Thymus (tissue), 11 donors: ENCODE measurements at regions not wholly inside any gene's neighbourhood (a gene's known extent, or its start where the extent isn't known, plus 50 kb on each side); places are given as distances from the start of the nearest gene placed in this dataset.

Experiments used
- DNase-seq, 9 donors: peaks; one replicate each; pipeline ENCODE4 v3.0.0-alpha.2; 2013; ENCODE audit warnings: low spot score in 9 of 9, low read depth in 6 of 9, missing footprints in 1 of 9
- H3K27ac ChIP-seq, 2 donors: one replicate each; pipeline ENCODE4 v1.5.1; 2013; ENCODE audit warnings: control low read depth in 1 of 2, low read depth in 1 of 2, low read length in 1 of 2, mild to moderate bottlenecking in 1 of 2, moderate library complexity in 1 of 2
- H3K27me3 ChIP-seq, 2 donors: one replicate each; pipeline ENCODE4 v1.5.1; 2013; ENCODE audit warnings: low read length in 1 of 2; ENCODE audit not compliant: control insufficient read depth in 2 of 2, insufficient read depth in 1 of 2
- H3K36me3 ChIP-seq, 2 donors: one replicate each; pipeline ENCODE4 v1.5.1; 2013; ENCODE audit warnings: low read length in 1 of 2, mild to moderate bottlenecking in 1 of 2, moderate library complexity in 1 of 2; ENCODE audit not compliant: control insufficient read depth in 2 of 2, insufficient read depth in 2 of 2
- H3K4me1 ChIP-seq, 2 donors: one replicate each; pipeline ENCODE4 v1.5.1; 2013; ENCODE audit warnings: low read length in 2 of 2; ENCODE audit not compliant: control insufficient read depth in 2 of 2, insufficient read depth in 2 of 2
- H3K4me3 ChIP-seq, 2 donors: one replicate each; pipeline ENCODE4 v1.5.1; 2013; ENCODE audit warnings: low read length in 2 of 2, control low read depth in 1 of 2, mild to moderate bottlenecking in 1 of 2
- H3K9me3 ChIP-seq, 2 donors: one replicate each; pipeline ENCODE4 v1.5.1; 2013; ENCODE audit warnings: low read length in 1 of 2, mild to moderate bottlenecking in 1 of 2; ENCODE audit not compliant: control insufficient read depth in 2 of 2, insufficient read depth in 1 of 2
- WGBS: extraction: QIAGEN DNeasy Blood & Tissue Kit; methylation state at CpG from one replicate; pipeline ENCODE4 v1.1.7; 2013; 5-methylcytosine and 5-hydroxymethylcytosine counted together
- donor health status: healthy.

GRCh38 chr22:48453751-48454485, 1373.8 kb downstream of the BRD1 start:
- WGBS: 94% methylated on average over 14 of the region's 14 CpGs
- DNase-seq: no peak
- H3K27me3 ChIP-seq: peaks cover 4 to 14% of the 10 kb centered on the region in 2 donors

GRCh38 chr22:48453171-48453570, 1374.5 kb downstream of the BRD1 start:
- H3K27me3 ChIP-seq: peaks cover 4 to 16% of the 10 kb centered on the region in 2 donors
- no peak for DNase-seq
- H3K9me3 ChIP-seq: no peaks in the 10 kb centered on the region
- H3K36me3 ChIP-seq: no peaks in the 10 kb centered on the region
- H3K4me3 ChIP-seq: no peak overlapping the region
- 96% methylated on average over 7 of the region's 7 CpGs for WGBS
- H3K4me1 ChIP-seq: peaks cover 0 to 4% of the 10 kb centered on the region in 2 donors
- H3K27ac ChIP-seq: no peak overlapping the region

More at GRCh38 chr22:48453751-48454485, 1373.8 kb downstream of the BRD1 start:
- Histone ChIP-seq H3K4me1 (peaks cover 0 to 4% of the 10 kb centered on the region in 2 donors), H3K27ac (no peak overlapping the region), H3K9me3 (no peaks in the 10 kb centered on the region), H3K4me3 (no peak overlapping the region), H3K36me3 (no peaks in the 10 kb centered on the region)

DNA sequence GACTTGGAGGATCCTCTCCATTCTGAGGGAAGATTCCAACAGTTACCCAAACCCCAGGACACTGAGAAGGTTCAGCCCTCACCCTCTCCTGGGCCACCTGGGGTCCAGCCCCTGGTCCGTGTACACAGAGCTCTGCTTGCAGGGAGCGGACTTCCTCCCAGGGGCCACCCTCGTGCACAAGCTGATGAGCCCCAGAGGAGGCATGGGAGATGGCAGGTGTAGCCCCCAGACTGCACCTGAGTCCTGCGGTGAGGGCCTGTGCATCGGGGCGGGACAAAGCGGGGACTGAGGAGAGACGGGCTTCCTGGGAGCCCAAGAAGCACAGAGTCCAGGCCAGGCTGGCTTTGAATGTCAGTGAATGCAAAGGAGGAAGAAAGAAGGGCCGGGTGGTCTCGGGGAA, 1374.9 kb downstream of the BRD1 start:
- 91% methylated on average over 10 of the region's 10 CpGs for WGBS
- H3K4me1 ChIP-seq: peaks cover 0 to 4% of the 10 kb centered on the region in 2 donors
- no peak for DNase-seq
- peaks cover 4 to 16% of the 10 kb centered on the region in 2 donors for H3K27me3 ChIP-seq
- H3K36me3 ChIP-seq: no peaks in the 10 kb centered on the region
- no peak overlapping the region for H3K27ac ChIP-seq
- H3K4me3 ChIP-seq: no peak overlapping the region
- H3K9me3 ChIP-seq: no peaks in the 10 kb centered on the region

DNA sequence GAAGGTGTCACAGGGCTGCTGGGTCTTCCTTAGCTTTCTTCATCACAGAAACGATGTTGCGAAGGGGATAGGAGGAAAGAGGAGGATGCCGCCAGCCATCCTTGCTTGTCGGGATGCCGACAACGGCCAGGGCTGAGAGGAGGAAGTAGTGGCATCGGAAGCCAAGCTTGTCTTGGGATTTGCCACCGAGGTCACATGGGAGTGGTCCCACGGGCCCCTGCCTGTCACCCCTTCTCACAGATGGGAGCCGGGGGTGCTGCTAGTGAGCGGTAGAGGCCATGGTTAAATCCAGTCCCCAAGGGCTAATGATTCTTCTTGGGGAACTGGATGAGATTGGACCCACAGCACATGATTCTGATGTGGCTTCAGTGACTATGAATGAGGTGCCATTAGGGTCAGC, 1375.8 kb downstream of the BRD1 start:
- H3K27me3 ChIP-seq: peaks cover 4 to 16% of the 10 kb centered on the region in 2 donors
- H3K4me3 ChIP-seq: no peak overlapping the region
- H3K27ac ChIP-seq: no peak overlapping the region
- no peaks in the 10 kb centered on the region for H3K9me3 ChIP-seq
- no peak for DNase-seq
- H3K4me1 ChIP-seq: peaks cover 0 to 4% of the 10 kb centered on the region in 2 donors
- H3K36me3 ChIP-seq: no peaks in the 10 kb centered on the region
- 91% methylated on average over 11 of the region's 11 CpGs for WGBS

- DNase-seq: no peak
- Histone ChIP-seq H3K27ac (no peak overlapping the region), H3K9me3 (no peaks in the 10 kb centered on the region), H3K27me3 (peaks cover 4 to 19% of the 10 kb centered on the region in 2 donors), H3K4me3 (no peak overlapping the region), H3K4me1 (peaks cover 0 to 4% of the 10 kb centered on the region in 2 donors), H3K36me3 (no peaks in the 10 kb centered on the region)
- WGBS: 59% methylated on average over 13 of the region's 13 CpGs
Observed at GRCh38 chr22:48450188-48450825, 1377.4 kb downstream of the BRD1 start.

DNA sequence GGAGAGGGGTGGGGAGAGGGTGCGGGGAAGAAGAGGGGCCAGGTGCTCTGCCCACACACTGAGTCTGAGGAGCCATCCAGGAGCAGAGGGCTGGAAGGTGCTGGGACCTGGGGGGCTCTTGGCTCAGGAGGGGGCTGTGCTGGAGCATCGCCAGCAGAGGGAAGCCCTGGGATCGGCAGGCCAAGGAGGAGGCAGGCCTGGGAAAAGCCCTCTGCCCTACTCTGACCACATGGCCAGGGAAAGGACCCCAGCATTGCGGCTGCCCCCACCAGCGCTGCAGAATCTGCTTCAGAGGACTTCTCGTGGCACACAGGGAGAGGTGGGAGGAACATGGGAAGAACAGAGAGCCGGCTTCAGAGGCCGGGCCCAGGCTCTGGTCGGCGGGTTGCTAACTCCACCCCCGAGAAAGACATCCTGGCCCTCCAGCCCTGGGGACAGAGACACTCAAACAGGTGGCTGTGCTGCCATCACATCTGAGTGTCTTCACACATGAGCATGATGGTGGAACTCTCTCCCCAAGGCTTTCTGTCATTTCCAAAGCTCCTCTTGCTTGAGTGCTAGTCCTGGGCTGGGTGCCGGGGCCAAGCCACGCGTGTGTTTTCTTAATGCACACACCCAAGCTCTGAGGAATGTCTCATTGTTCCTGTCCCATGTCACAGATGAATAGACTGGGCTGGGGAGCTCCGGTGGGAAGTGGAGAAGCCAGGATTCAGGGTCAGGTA, 1378.0 kb downstream of the BRD1 start:
- no peak for DNase-seq
- WGBS: 83% methylated on average over 15 of the region's 15 CpGs
- H3K27me3 ChIP-seq: peaks cover 4 to 21% of the 10 kb centered on the region in 2 donors

GRCh38 chr22:48448821-48449220, 1378.9 kb downstream of the BRD1 start:
- Histone ChIP-seq H3K4me1 (no peaks in the 10 kb centered on the region), H3K9me3 (no peaks in the 10 kb centered on the region), H3K27me3 (peaks cover 4 to 28% of the 10 kb centered on the region in 2 donors), H3K36me3 (no peaks in the 10 kb centered on the region), H3K4me3 (no peak overlapping the region), H3K27ac (no peak overlapping the region)
- DNase-seq: no peak
- 95% methylated on average over 7 of the region's 7 CpGs for WGBS

More for the DNA sequence above, 1378.0 kb downstream of the BRD1 start:
- Histone ChIP-seq H3K27ac (no peak overlapping the region), H3K36me3 (no peaks in the 10 kb centered on the region), H3K4me1 (peaks cover 0 to 3% of the 10 kb centered on the region in 2 donors), H3K9me3 (no peaks in the 10 kb centered on the region), H3K4me3 (no peak overlapping the region)

GRCh38 chr22:48445113-48445827, 1382.4 kb downstream of the BRD1 start:
- DNase-seq: no peak
- Histone ChIP-seq H3K4me3 (no peak overlapping the region), H3K36me3 (no peaks in the 10 kb centered on the region), H3K9me3 (no peaks in the 10 kb centered on the region), H3K4me1 (no peaks in the 10 kb centered on the region), H3K27me3 (peaks cover 3 to 25% of the 10 kb centered on the region in 2 donors), H3K27ac (no peak overlapping the region)
- WGBS: 84% methylated on average over 17 of the region's 17 CpGs
